NCI-H748 (cell line): ENCODE measurements at regions not wholly inside any gene's neighbourhood (a gene's known extent, or its start where the extent isn't known, plus 50 kb on each side); places are given as distances from the start of the nearest gene placed in this dataset.
"Not testable (repeated sequence)": the region's sequence is repeated elsewhere in the genome, so short reads cannot be mapped to it uniquely, and the experiment has no call there.

Source experiments
- DNase-seq: peaks from one replicate; lab custom pipeline; 2025; ENCODE audit not compliant: unreplicated experiment; lab: John Stamatoyannopoulos, UW

DNA sequence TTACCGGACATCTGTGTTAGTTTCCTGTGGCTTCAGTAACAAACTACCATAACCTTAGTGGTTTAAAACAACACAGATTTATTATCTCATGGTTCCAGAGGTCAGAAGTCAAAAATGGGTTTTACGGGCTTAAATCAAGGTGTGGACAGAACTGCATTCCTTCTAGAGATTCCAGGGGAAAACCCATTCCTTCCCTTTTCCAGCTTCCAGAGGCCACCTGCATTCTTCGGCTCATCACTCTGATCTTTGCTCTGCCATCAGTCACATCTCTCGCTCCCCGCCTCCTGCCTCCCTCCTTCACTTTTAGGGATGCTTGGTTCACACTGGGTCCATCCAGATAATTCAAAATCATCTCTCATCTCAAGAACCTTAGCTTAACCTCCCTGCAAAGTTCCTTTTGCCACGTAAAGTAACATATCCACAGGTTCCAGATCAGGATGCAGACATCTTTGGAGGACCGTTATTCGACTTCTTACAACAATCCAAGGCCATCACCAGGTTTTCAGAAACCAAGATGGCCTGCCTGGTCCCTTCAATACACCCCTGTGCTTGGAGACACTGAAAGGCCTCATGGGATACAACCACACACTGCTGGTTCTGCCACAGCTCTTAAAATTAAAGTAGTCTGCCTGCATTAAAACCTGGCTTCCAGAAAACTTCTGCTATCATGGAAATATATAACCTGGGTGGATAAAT, 225.9 kb upstream of the MYO3A start:
- no peak for DNase-seq

- no peak for DNase-seq
Measured at GRCh38 chr10:25713894-25714240, 220.2 kb upstream of the MYO3A start.

GRCh38 chr10:25724241-25724640, 209.8 kb upstream of the MYO3A start:
- DNase-seq = no peak

DNA sequence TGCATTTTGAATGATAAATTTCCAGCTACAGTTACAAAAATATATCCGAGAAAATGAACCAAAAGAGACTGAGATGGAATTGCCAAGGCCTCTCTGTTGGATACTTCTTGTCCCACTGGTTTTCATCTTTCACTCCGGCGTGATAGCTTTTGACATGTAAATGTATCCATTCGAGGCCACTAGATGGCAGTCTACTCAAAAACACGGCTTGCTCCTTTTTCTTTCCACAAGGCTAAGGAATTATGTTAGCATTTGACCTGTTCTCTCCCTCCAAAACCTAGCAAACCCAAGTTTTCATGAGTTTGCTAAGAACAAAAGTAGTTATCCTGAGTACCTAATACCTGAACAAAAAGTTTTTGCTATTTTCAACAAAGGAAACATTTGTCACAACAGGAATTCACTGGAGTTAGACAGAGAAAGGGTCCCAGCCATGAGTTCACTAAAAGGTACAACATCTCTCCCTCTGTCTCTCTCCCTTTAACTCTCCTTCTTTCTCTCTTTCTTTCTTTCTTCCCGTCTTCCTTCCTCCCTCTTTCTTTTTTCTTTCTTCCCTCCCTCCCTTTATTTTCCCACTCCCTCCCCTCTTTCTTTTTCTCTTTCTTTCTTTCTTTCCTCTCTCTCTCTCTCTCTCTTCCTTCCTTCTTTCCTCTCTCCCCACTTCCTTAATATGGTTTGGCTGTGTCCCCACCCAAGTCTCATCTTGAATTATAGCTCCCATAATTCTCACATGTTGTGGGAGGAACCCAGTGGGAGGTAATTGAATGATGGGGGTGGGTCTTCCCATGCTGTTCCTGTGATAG, 207.9 kb upstream of the MYO3A start:
- peak; percentile 71 for DNase-seq

DNA sequence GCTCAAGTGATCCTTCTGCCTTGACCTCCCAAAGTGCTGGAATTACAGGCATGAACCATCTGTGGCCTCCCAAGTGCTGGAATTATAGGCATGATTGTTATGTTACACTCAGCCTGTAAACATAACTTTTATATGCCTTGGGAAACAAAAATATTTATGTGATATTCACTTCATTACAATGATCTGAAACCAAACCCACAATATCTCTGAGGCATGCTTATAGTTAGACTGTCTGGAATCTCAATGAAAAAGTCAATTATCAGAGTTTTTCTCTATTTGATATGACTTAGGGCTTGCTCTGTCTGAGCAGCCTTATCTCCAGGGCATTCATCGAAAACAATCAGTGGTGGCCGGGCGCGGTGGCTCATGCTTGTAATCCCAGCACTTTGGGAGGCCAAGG, 195.3 kb upstream of the MYO3A start:
- no peak for DNase-seq

DNA sequence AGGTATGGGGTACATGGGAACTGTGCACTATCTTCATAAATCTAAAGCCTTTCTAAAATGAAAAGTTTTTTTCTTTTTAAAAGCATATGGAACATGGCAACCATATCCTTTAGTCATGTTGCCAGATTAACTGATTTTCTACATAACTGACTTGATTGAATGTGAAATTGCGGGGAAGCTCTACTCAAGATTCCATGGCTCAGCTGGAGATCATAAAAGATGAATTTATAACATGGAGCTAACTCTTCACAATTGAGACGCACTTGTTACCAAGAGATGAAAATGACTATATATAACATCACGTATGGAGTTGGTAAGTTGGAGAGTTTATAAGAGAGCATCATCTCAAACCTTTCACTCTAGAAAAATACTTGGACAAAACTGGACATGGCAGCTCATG, 190.2 kb upstream of the MYO3A start:
- DNase-seq = no peak

- no peak for DNase-seq
Measured at GRCh38 chr10:25744574-25744973, 189.5 kb upstream of the MYO3A start.

DNA sequence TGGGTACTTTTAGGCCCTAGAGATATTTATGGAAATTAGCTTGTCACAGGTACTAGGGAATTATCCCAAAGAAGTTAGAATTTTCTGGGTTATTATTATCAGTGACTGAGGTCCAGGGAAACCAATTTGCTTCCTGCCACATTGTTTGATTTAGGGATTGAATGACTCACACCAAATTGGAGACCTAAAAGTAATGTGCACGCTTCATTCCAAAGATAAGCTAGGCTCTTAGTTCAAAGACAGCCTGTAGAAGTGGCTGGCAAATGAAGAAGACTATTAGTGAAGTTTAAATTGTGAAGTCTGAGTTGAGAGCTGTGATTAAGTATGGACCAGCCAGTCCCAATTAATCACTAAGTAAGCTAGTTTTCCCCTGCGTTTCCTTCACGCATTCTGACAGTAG, 188.1 kb upstream of the MYO3A start:
- no peak for DNase-seq

GRCh38 chr10:25747084-25747483, 186.9 kb upstream of the MYO3A start:
- DNase-seq = peak; percentile 6

DNA sequence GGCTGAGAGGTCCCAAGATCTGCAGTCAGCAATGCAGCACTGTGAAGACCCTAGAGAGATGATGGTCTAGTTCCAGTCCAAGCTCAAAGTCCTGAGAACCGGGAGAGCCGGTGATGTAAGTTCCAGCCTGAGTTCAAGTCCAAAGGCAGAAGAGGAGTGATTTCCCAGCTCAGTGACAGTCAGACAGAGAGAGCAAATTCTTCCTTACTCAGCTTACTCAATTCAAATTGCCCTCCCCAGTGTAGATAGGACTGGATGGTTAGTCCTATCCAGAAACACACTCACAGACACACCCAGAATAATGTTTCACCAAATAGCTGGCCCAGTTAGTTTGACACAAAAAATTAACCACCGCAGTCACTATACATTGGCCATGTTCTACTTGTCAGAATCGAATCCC, 185.5 kb upstream of the MYO3A start:
- DNase-seq = no peak

DNA sequence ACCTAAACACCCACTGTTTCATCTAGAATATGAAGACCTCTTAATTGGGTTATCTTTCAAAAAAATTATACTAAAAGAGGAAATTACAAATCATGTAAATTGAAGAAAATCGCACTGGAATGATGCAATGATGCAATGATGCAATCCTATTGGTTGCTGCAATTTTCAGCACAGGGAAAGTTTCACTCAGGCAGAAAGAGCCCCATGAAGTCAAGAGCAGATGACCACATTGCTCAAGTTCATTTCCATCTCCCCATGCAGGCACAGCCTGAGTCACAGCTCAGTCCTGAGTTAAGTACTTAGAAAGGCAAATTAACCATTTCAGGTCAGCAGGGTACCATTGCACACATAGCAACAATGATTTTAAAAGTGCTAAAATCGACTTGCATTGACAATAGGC, 180.3 kb upstream of the MYO3A start:
- DNase-seq = no peak

GRCh38 chr10:25755874-25756273, 178.2 kb upstream of the MYO3A start:
- not testable (repeated sequence) for DNase-seq

- DNase-seq = no peak
Measured at GRCh38 chr10:25756784-25757183, 177.2 kb upstream of the MYO3A start.

GRCh38 chr10:25758041-25758457, 176.0 kb upstream of the MYO3A start:
- DNase-seq = peak; percentile 94

DNA sequence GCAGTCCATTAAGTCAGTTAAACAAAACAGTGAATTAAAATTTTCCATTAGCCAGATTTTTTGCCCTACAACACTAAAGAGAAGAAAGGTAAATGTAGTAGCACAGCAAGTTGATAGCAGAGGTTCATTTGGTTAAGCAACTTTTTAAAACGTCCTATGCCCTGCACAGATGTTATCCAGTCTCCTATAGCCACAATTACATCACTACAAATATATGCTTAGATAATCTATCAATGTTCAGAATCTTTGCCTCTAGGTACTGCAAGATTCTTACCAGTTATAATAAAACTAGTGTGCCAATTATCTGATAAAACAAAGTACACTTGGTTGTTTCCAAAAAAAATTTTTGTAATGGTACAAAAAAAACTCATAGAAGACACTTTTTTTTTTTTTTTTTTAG, 175.5 kb upstream of the MYO3A start:
- no peak for DNase-seq

GRCh38 chr10:25761937-25762336, 172.1 kb upstream of the MYO3A start:
- DNase-seq = no peak

DNA sequence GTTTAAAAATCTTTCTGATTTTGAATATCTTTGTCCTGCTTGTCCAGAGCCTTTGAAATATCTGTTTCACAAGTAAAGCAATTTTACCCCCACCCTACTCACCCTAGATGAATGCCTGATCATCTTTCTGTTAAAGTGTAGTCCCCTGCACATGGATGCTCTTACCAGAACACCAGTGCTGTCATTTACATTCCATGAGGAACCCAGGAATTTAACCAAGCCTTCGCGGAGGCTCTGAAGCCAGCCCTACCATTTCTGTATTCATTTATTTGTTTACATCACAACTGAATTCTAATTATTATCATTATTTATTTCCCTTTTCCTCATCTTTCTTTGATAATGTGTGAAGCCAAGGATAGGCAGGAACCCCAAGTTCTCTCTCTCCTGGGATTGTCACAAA, 167.8 kb upstream of the MYO3A start:
- no peak for DNase-seq

DNA sequence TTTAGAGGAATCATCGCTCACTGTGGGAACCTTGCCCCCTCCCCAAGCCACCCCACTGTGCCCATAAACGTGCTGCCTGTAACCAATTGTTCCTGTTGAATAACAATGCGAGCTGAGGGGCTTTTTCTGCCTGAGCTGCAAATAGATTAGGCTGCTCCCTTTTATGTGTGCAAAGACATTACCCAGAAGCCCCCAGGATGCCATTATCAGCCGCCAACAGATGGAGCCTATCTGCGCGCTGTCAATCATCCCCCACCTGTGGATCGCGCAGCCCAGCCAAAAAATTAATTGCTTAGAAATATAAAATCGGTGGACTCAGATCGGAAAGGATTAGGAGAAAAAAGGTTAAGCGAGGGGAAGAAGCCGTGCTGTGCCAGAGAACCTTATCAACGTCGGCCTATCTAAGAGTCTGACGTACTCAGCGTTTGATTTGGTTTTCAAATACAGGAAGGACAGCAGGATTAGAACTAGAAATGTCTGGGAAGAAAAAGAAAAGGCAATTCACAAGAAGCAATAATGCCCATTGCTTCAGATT, 167.3 kb upstream of the MYO3A start:
- DNase-seq = no peak

DNA sequence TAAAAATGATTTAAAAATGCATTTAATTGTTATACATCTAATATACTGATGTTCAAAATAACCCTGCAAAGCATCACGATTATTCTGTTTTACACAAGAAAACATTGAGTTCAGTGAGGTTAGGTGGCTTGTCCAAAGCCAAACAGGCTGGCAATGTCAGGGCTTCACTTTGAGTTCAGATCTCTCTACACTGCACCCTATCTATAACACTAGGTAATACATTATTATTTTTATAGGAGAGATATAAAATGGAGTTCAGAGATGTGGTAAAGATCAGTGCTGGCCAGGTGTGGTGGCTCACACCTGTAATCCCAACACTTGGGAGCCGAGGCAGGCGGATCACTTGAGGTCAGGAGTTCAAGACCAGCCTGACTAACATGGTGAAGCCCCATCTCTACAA, 165.9 kb upstream of the MYO3A start:
- DNase-seq = no peak

- DNase-seq = no peak
Measured at GRCh38 chr10:25778646-25779045, 155.4 kb upstream of the MYO3A start.

DNA sequence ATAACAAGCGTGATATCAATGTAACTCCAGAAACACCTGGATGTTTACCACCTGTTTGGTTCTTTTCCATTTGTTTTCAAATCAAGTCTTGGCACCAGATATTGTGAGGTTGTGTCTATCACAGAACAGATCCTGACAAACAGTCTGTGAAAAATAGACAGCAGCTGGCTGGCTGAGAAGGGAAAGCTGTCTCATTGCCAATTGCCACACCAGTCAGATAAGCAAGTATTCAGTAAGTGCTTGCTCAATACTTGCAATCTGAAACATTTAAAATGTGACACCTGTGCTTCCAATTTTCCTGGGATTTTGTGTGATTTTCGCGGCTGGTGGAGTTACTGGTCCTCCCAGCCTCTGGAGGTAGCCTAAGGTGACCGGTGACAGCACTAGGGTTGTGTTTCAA, 147.9 kb upstream of the MYO3A start:
- DNase-seq = no peak

DNA sequence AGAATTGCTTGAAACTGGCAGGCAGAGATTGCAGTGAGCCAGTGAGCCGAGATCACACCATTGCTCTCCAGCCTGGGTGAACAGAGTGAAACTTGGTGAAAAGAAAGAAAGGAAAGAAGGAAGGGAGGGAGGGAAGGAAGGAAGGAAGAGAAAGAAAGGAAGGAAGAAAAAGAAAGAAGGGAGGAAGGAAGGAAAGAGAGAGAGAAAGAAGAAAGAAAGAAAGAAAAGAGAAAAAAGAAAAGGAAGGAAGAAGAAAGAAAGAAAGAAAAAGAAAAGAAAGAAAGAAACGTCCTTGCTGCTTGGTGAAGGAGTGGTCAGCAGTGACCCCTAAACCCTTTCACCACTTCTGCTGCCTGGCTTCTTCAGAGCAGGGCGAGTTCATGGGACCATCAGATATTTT, 147.1 kb upstream of the MYO3A start:
- no peak for DNase-seq
